Fibroblast of lung (primary cell): ENCODE measurements at regions not wholly inside any gene's neighbourhood (a gene's known extent, or its start where the extent isn't known, plus 50 kb on each side); places are given as distances from the start of the nearest gene placed in this dataset.

Experiments
- EZH2 ChIP-seq: IDR thresholded peaks from 2 replicates; pipeline ENCODE4 v1.5.1; 2012; ENCODE audit warnings: low read length, control low read depth, mild to moderate bottlenecking; ENCODE audit errors: missing control alignments
- TF ChIP-seq, protein P1 (sequence below), 2 donors: IDR thresholded peaks in 1 of 2; conservative IDR thresholded peaks in 1 of 2; 1 replicate in 1 of 2; 2 replicates in 1 of 2; pipeline ENCODE4 v1.5.1; 2011 to 2012; ENCODE audit warnings: low read length in 2 of 2, control low read depth in 1 of 2, inconsistent platforms in 1 of 2, low read depth in 1 of 2, mild to moderate bottlenecking in 1 of 2

DNA sequence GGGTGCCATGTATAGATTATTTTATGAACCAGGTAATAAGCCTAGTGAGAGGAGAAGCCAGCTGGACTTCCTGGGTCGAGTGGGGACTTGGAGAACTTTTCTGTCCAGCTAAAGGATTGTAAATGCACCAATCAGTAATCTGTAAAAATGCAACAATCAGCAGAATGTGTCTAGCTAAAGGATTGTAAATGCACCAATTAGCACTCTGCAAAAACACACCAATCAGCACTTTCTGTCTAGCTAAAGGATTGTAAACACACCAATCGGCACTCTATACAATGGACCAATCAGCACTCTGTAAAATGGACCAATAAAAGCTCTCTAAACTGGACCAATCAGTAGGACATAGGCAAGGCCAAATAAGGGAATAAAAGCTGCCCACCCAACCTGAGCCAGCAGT is 392.9 kb downstream of the KDM5D start:
- TF ChIP-seq, protein P1, sequence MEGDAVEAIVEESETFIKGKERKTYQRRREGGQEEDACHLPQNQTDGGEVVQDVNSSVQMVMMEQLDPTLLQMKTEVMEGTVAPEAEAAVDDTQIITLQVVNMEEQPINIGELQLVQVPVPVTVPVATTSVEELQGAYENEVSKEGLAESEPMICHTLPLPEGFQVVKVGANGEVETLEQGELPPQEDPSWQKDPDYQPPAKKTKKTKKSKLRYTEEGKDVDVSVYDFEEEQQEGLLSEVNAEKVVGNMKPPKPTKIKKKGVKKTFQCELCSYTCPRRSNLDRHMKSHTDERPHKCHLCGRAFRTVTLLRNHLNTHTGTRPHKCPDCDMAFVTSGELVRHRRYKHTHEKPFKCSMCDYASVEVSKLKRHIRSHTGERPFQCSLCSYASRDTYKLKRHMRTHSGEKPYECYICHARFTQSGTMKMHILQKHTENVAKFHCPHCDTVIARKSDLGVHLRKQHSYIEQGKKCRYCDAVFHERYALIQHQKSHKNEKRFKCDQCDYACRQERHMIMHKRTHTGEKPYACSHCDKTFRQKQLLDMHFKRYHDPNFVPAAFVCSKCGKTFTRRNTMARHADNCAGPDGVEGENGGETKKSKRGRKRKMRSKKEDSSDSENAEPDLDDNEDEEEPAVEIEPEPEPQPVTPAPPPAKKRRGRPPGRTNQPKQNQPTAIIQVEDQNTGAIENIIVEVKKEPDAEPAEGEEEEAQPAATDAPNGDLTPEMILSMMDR (conservative IDR thresholded peaks at IDR 0.05 in 1 of 2, IDR thresholded peaks at IDR 0.05 in 1 of 2; ENCODE audit: low read depth in 1 of 2, low read length in 2 of 2), result no peak
- TF ChIP-seq EZH2, result no peak
